ENCODE measurements at regions not wholly inside any gene's neighbourhood (a gene's known extent, or its start where the extent isn't known, plus 50 kb on each side); places are given as distances from the start of the nearest gene placed in this dataset.

DNA sequence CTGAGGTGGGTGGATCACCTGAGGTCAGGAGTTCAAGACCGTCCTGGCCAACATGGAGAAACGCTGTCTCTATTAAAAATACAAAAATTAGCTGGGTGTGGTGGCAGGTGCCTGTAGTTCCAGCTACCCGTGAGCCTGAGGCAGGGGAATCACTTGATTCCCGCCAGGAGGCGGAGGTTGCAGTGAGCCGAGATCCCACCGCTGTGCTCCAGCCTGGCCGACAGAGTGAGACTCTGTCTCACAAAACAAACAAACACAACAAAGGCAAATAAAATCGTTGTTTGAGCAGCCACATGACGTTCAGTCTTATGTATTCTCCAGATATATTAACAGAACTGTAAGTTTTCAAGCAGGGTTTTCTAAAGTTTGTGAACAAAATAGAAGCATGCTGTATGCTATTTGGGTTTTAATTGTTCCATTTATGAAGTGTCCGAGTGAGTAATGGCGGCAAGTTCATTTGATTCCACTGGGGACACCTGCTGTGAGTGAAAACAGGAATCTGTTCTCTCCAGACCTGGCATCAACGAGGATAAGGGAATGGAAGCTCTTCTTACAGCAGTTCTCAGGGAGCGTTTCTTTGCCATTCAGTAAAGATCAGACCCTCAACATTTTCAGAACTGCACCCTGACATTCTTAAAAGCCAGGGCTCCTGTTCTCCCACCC lies 122.5 kb upstream of the PITRM1 start:
- H3K27ac ChIP-seq: no peak overlapping the region
- DNase-seq (no peak), ATAC-seq (no peak)
- H3K9me3 ChIP-seq: no peaks in the 10 kb centered on the region
- H3K27me3 ChIP-seq: no peaks in the 10 kb centered on the region
- intact Hi-C loops (cut with DNase I): no loop called here
- H3K36me3 ChIP-seq: no peaks in the 10 kb centered on the region
- TF ChIP-seq, protein P1, sequence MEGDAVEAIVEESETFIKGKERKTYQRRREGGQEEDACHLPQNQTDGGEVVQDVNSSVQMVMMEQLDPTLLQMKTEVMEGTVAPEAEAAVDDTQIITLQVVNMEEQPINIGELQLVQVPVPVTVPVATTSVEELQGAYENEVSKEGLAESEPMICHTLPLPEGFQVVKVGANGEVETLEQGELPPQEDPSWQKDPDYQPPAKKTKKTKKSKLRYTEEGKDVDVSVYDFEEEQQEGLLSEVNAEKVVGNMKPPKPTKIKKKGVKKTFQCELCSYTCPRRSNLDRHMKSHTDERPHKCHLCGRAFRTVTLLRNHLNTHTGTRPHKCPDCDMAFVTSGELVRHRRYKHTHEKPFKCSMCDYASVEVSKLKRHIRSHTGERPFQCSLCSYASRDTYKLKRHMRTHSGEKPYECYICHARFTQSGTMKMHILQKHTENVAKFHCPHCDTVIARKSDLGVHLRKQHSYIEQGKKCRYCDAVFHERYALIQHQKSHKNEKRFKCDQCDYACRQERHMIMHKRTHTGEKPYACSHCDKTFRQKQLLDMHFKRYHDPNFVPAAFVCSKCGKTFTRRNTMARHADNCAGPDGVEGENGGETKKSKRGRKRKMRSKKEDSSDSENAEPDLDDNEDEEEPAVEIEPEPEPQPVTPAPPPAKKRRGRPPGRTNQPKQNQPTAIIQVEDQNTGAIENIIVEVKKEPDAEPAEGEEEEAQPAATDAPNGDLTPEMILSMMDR (IDR thresholded peaks at IDR 0.05): no peak
- TF ChIP-seq POLR2A (IDR thresholded peaks at IDR 0.05): no peak
- no peaks in the 10 kb centered on the region for H3K4me1 ChIP-seq
- H3K4me3 ChIP-seq: no peak overlapping the region
- 90 to 94% (median 90%) methylated on average over 14 of the region's 14 CpGs for WGBS, 4 donors

DNA sequence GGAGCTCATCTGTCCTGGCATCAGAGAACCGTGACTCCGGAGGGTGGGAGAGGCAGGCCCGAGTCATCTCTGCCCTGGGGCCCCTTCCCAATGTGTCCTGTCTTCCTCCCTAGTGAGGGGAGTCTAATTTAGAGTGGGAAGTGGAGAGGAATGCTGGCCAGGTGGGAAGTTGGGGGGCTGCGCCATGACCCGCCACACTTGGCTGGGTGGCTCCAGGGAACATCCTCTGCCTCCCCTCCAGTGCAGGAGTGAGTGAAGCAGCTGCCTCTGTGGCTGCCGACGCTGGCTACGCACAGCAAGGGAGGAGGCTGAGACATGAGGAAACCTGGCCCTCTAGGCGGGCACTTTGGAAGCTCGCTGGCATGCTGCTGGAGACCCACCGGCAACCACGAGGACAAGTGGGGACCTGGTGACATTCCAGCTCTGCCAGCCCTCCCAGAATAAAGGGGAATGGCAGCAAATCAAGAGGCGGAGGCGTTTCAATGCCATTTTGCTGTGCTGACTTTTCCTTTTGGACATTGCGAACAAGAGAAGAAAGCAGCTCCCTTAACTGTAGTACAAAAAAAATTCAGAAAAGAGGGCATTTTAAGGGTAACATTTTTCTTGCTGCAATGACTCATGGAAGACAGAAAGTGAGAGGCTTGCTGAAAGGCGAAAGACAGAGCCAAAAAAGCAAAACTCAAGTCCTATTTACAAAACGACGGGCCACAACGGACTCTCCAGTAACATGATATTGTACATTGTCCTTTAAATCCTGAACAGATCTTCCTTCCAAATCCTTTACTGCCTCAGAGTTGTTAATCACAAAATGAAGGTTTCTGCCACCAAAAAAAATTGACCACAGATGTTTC lies 121.2 kb upstream of the PITRM1 start:
- DNase-seq: no peak
- no peaks in the 10 kb centered on the region for H3K36me3 ChIP-seq
- intact Hi-C loops (cut with DNase I): no loop called here
- H3K4me1 ChIP-seq: no peaks in the 10 kb centered on the region
- no peak for TF ChIP-seq POLR2A (IDR thresholded peaks at IDR 0.05)
- TF ChIP-seq, protein P1 (IDR thresholded peaks at IDR 0.05): no peak
- peak overlapping the region in 1 of 12 donors; percentile 58 for H3K27ac ChIP-seq
- no peaks in the 10 kb centered on the region for H3K27me3 ChIP-seq
- 81 to 92% (median 88%) methylated on average over 17 to 19 of the region's 19 CpGs for WGBS, 4 donors
- no peak overlapping the region for H3K4me3 ChIP-seq
- H3K9me3 ChIP-seq: no peaks in the 10 kb centered on the region
- no peak for ATAC-seq

DNA sequence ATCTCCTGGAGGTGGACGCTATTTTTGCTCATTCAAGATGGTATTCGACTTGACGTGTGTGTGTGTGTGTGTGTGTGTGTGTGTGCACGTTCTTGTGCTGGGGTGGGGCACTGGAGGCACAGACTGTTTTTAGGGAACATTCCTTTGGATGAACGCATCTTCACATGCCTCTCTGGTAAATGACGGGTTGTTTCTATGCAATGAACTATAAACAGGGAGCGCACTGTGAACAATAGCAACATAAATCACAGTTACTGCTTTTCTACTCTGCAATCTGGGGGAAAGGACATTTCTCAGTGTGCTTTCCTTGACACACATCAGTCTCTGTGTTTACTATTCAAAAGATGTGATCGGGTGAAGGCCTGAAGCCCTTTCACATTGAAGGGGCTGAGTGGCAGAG lies 120.1 kb upstream of the PITRM1 start:
- no peak overlapping the region for H3K4me3 ChIP-seq
- peak overlapping the region in 1 of 12 donors; percentile 58 for H3K27ac ChIP-seq
- no peaks in the 10 kb centered on the region for H3K9me3 ChIP-seq
- ATAC-seq (no peak), DNase-seq (no peak)
- H3K36me3 ChIP-seq: no peaks in the 10 kb centered on the region
- TF ChIP-seq, protein P1 (IDR thresholded peaks at IDR 0.05): no peak
- TF ChIP-seq POLR2A (IDR thresholded peaks at IDR 0.05): no peak
- no peaks in the 10 kb centered on the region for H3K4me1 ChIP-seq
- H3K27me3 ChIP-seq: no peaks in the 10 kb centered on the region
- 84 to 94% (median 88%) methylated on average over 8 of the region's 8 CpGs for WGBS, 4 donors
- intact Hi-C loops (cut with DNase I): no loop called here

DNA sequence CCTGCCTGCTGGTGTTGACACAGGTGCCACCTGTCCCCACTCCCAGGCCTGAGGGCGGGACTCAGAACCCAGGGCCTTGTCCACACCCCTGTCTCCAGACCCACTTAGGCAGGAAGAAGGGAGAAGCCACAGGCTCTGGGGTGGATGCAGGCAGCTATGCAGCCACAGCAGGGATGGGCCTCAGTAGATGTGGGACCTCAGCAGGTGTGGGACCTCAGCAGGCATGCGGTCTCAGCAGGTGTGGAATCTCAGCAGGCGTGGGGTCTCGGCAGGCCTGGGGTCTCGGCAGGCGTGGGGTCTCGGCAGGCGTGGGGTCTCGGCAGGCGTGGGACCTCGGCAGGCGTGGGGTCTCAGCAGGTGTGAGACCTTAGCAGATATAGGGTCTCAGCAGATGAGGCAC lies 118.0 kb upstream of the PITRM1 start:
- no peaks in the 10 kb centered on the region for H3K9me3 ChIP-seq
- intact Hi-C loops (cut with DNase I): no loop called here
- no peak for TF ChIP-seq POLR2A (IDR thresholded peaks at IDR 0.05)
- TF ChIP-seq, protein P1 (IDR thresholded peaks at IDR 0.05): no peak
- H3K4me1 ChIP-seq: no peaks in the 10 kb centered on the region
- H3K4me3 ChIP-seq: no peak overlapping the region
- H3K36me3 ChIP-seq: no peaks in the 10 kb centered on the region
- DNase-seq: no peak
- H3K27ac ChIP-seq: no peak overlapping the region
- 74 to 89% (median 85%) methylated on average over 7 to 12 of the region's 12 CpGs for WGBS, 4 donors
- peak in 1 of 4 donors; percentile 20 for ATAC-seq
- no peaks in the 10 kb centered on the region for H3K27me3 ChIP-seq

Data from heart left ventricle (tissue), 16 donors.